AG04450 (cell line): ENCODE measurements at regions not wholly inside any gene's neighbourhood (a gene's known extent, or its start where the extent isn't known, plus 50 kb on each side); places are given as distances from the start of the nearest gene placed in this dataset.

ENCODE experiments used
- CTCF ChIA-PET: fragments of 300-600, 350-600 bp; formaldehyde crosslinking; extraction: SDS; loops from one replicate; lab custom pipeline; 2022; ENCODE audit warnings: antibody characterized with exemption, inconsistent platforms; lab: Charles Lee
- POLR2A ChIA-PET: fragments of 350-600 bp; formaldehyde crosslinking; extraction: SDS; loops from one replicate; lab custom pipeline; 2021; ENCODE audit warnings: antibody characterized with exemption, inconsistent platforms; lab: Yijun Ruan, JAX
- DNase-seq: peaks from one replicate; pipeline ENCODE4 v3.0.0-alpha.2; 2011; ENCODE audit warnings: low read depth, low spot score
- H3K27ac ChIP-seq: one replicate; pipeline ENCODE4 v1.5.1; 2012; ENCODE audit warnings: low read depth, low read length, control low read depth
- H3K27me3 ChIP-seq: one replicate; pipeline ENCODE4 v1.6.0; 2012; ENCODE audit warnings: low read length; ENCODE audit not compliant: control insufficient read depth, insufficient read depth
- H3K4me3 ChIP-seq: 2 replicates; pipeline ENCODE4 v1.5.1; 2011; ENCODE audit warnings: mild to moderate bottlenecking, low read depth, low read length, control low read depth
- H3K9me3 ChIP-seq: 2 replicates; pipeline ENCODE4 v1.5.1; 2012; ENCODE audit warnings: low read length; ENCODE audit not compliant: control insufficient read depth, insufficient read depth
- TF ChIP-seq, protein P1 (sequence below): IDR thresholded peaks from 2 replicates; pipeline ENCODE4 v1.5.1; 2011; ENCODE audit warnings: low read depth, low read length, control low read depth, inconsistent platforms

GRCh38 chr1:168864266-168864665 lies 135.3 kb upstream of the DPT start:
- Histone ChIP-seq H3K27ac (no peak overlapping the region), H3K4me3 (no peak overlapping the region), H3K27me3 (no peaks in the 10 kb centered on the region), H3K9me3 (no peaks in the 10 kb centered on the region)
- no peak for DNase-seq
- TF ChIP-seq, protein P1, sequence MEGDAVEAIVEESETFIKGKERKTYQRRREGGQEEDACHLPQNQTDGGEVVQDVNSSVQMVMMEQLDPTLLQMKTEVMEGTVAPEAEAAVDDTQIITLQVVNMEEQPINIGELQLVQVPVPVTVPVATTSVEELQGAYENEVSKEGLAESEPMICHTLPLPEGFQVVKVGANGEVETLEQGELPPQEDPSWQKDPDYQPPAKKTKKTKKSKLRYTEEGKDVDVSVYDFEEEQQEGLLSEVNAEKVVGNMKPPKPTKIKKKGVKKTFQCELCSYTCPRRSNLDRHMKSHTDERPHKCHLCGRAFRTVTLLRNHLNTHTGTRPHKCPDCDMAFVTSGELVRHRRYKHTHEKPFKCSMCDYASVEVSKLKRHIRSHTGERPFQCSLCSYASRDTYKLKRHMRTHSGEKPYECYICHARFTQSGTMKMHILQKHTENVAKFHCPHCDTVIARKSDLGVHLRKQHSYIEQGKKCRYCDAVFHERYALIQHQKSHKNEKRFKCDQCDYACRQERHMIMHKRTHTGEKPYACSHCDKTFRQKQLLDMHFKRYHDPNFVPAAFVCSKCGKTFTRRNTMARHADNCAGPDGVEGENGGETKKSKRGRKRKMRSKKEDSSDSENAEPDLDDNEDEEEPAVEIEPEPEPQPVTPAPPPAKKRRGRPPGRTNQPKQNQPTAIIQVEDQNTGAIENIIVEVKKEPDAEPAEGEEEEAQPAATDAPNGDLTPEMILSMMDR, result no peak
- CTCF ChIA-PET, result interaction anchor here (0.5 kb wide), 1 partner anchor 16 kb away, joined by 3 read pairs; no protein-coding TSS in a partner anchor
- POLR2A ChIA-PET, result no interaction called here

DNA sequence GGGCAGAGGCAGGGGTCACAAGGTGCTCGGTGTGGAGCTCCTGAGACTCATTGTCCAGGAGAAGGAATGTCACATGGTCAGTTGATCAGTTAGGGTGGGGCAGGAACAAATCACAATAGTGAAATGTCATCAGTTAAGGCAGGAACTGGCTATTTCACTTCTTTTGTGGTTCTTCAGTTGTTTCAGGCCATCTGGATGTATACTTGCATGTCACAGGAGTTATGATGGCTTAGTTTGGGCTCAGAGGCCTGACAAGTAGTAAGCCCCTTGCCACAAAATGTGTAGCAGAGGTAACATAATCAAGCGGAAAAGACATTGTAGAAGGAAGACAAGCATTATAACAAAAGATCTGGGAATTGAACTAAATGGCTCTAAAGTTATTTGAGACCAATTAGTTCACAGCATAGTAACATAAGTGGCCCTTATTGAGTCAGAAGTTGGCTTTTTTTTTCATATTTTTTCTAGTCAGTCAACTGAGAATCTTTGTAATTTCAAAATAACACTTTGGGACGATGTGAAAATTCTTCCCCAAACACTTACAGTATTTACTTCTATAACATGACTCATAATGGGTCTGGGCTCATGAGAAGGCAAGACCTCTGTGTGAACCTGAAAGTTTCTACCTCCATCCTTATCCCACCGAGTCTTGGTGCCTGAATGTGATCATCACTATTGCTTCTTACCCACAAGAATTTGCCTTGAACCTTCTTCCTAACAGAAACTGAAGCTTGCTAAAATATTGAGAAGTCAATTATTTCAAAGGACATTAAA lies 137.0 kb upstream of the DPT start:
- ChIA-PET POLR2A (no interaction called here), CTCF (no interaction called here)
- no peaks in the 10 kb centered on the region for H3K27me3 ChIP-seq
- H3K4me3 ChIP-seq, result no peak overlapping the region
- TF ChIP-seq, protein P1, result no peak
- H3K27ac ChIP-seq, result no peak overlapping the region
- DNase-seq, result no peak
- H3K9me3 ChIP-seq, result no peaks in the 10 kb centered on the region

GRCh38 chr1:168867941-168868634 lies 139.1 kb upstream of the DPT start:
- POLR2A ChIA-PET, result no interaction called here
- TF ChIP-seq, protein P1, result no peak
- Histone ChIP-seq H3K27me3 (no peaks in the 10 kb centered on the region), H3K27ac (no peak overlapping the region), H3K9me3 (no peaks in the 10 kb centered on the region), H3K4me3 (no peak overlapping the region)
- CTCF ChIA-PET, result no interaction called here
- DNase-seq, result no peak

- ChIA-PET POLR2A (no interaction called here), CTCF (no interaction called here)
- Histone ChIP-seq H3K27me3 (no peaks in the 10 kb centered on the region), H3K9me3 (no peaks in the 10 kb centered on the region), H3K4me3 (no peak overlapping the region), H3K27ac (no peak overlapping the region)
- no peak for DNase-seq
- TF ChIP-seq, protein P1, result no peak
Measured at GRCh38 chr1:168871531-168871930, 142.5 kb upstream of the DPT start.

DNA sequence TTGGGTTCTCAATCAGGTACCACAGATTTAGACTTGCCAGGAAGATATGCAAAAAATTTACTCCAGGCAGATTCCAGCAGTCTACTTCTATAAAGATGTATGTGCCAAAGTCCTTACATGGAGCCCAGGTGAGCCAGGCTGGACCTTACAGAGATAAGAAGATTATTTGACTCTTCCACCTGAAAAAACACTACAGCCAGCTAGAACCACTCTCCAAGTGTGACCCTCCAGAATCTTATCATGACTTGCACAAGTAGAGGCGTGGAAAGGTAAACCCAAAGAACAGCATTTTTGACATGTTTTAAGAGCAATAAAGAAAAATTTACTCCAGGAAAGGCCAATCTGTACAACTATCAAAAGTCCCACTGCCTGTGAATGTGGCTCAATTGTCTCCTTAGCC lies 146.8 kb upstream of the DPT start:
- H3K4me3 ChIP-seq, result no peak overlapping the region
- TF ChIP-seq, protein P1, result no peak
- H3K9me3 ChIP-seq, result no peaks in the 10 kb centered on the region
- no peak for DNase-seq
- H3K27me3 ChIP-seq, result no peaks in the 10 kb centered on the region
- CTCF ChIA-PET, result no interaction called here
- POLR2A ChIA-PET, result no interaction called here
- H3K27ac ChIP-seq, result no peak overlapping the region
